A673 (cell line): ENCODE measurements at regions not wholly inside any gene's neighbourhood (a gene's known extent, or its start where the extent isn't known, plus 50 kb on each side); places are given as distances from the start of the nearest gene placed in this dataset.

Experiments
- EZH2 ChIP-seq: fragments of 200-600 bp; sonication (generic); IDR thresholded peaks from 2 replicates; pipeline ENCODE4 v1.6.1; 2017; ENCODE audit warnings: borderline replicate concordance, low read depth, mild to moderate bottlenecking, mixed read lengths, antibody characterized with exemption, low read length; ENCODE audit not compliant: poor library complexity, severe bottlenecking
- TF ChIP-seq, protein P1 (sequence below): fragments of 300-800, 200-600 bp; sonication (generic); conservative IDR thresholded peaks from 2 replicates; pipeline ENCODE4 v1.5.1; 2017; ENCODE audit warnings: low read depth, mild to moderate bottlenecking, antibody characterized with exemption, low read length, moderate library complexity, mixed read lengths

DNA sequence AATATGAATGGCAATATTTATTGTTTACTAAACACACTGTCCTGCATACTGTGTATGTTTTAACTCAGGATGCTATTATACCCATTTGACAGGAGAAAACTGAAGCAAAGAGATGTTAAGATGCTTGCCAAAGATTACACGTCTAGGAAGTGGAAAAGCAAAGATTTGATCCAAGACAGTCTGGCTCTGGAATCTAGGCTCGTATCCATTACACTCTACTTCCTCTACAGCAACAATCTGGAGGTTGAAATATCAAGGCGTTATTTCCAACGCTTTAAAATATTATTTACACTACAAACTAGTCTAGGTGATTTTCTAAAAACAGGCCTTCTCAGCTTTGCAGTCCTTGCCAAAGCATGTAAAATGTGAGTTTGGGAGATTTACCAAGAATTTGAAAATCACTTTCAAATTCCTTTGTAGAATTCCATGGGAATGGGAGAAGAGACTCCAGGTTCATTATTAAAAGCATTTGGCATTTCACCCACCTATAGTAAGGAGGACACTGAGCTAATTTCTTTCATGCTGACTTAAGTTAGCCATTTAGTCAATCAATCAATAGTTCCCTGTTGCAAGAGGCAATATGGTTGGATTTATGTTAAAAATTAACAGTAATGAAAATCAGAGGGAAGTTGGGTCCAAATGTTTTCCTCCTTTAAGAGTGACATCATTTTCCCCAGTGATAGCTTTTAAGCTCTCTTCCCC, 356.3 kb upstream of the SMARCA2 start:
- TF ChIP-seq, protein P1, sequence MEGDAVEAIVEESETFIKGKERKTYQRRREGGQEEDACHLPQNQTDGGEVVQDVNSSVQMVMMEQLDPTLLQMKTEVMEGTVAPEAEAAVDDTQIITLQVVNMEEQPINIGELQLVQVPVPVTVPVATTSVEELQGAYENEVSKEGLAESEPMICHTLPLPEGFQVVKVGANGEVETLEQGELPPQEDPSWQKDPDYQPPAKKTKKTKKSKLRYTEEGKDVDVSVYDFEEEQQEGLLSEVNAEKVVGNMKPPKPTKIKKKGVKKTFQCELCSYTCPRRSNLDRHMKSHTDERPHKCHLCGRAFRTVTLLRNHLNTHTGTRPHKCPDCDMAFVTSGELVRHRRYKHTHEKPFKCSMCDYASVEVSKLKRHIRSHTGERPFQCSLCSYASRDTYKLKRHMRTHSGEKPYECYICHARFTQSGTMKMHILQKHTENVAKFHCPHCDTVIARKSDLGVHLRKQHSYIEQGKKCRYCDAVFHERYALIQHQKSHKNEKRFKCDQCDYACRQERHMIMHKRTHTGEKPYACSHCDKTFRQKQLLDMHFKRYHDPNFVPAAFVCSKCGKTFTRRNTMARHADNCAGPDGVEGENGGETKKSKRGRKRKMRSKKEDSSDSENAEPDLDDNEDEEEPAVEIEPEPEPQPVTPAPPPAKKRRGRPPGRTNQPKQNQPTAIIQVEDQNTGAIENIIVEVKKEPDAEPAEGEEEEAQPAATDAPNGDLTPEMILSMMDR, result no peak
- TF ChIP-seq EZH2, result no peak
